ENCODE measurements at regions not wholly inside any gene's neighbourhood (a gene's known extent, or its start where the extent isn't known, plus 50 kb on each side); places are given as distances from the start of the nearest gene placed in this dataset.

GRCh38 chr4:54390670-54391069 lies 161.6 kb downstream of the PDGFRA start:
- intact Hi-C loops (cut with DNase I) = no loop called here
- Histone ChIP-seq H3K36me3 (ENCODE audit: insufficient read depth in 1 of 2, low read depth in 1 of 2) (no peaks in the 10 kb centered on the region), H3K9me3 (no peaks in the 10 kb centered on the region), H3K4me3 (no peak overlapping the region), H3K4me1 (no peaks in the 10 kb centered on the region), H3K27me3 (ENCODE audit: insufficient read depth in 3 of 3, low read length in 2 of 3) (no peaks in the 10 kb centered on the region), H3K27ac (no peak overlapping the region)
- DNase-seq (no peak), ATAC-seq (no peak)
- TF ChIP-seq CTCF (IDR thresholded peaks at IDR 0.05) = no peak
- 45 to 72% (median 67%) methylated on average over 3 of the region's 3 CpGs for WGBS, 3 donors

- no peak for DNase-seq
- Histone ChIP-seq H3K27me3 (ENCODE audit: insufficient read depth in 3 of 3, low read length in 2 of 3) (no peaks in the 10 kb centered on the region), H3K27ac (no peak overlapping the region), H3K4me3 (no peak overlapping the region), H3K9me3 (no peaks in the 10 kb centered on the region), H3K36me3 (ENCODE audit: insufficient read depth in 1 of 2, low read depth in 1 of 2) (no peaks in the 10 kb centered on the region), H3K4me1 (no peaks in the 10 kb centered on the region)
- no peak for TF ChIP-seq CTCF (IDR thresholded peaks at IDR 0.05)
- intact Hi-C loops (cut with DNase I) = no loop called here
- WGBS, 3 donors = 8 to 12% (median 12%) methylated on average over 3 of the region's 3 CpGs
- no peak for ATAC-seq
Observed at GRCh38 chr4:54391104-54391503, 162.0 kb downstream of the PDGFRA start.

GRCh38 chr4:54392479-54392878 lies 163.4 kb downstream of the PDGFRA start:
- H3K27ac ChIP-seq = no peak overlapping the region
- H3K27me3 ChIP-seq (ENCODE audit: insufficient read depth in 3 of 3, low read length in 2 of 3) = no peaks in the 10 kb centered on the region
- no peak for ATAC-seq
- no peak overlapping the region for H3K4me3 ChIP-seq
- intact Hi-C loops (cut with DNase I) = no loop called here
- H3K4me1 ChIP-seq = no peaks in the 10 kb centered on the region
- H3K9me3 ChIP-seq = no peaks in the 10 kb centered on the region
- no peak for DNase-seq
- WGBS, 3 donors = 58 to 71% (median 59%) methylated on average over 1 of the region's 1 CpG
- no peaks in the 10 kb centered on the region for H3K36me3 ChIP-seq (ENCODE audit: insufficient read depth in 1 of 2, low read depth in 1 of 2)
- TF ChIP-seq CTCF (IDR thresholded peaks at IDR 0.05) = no peak

GRCh38 chr4:54393243-54393642 lies 164.2 kb downstream of the PDGFRA start:
- Histone ChIP-seq H3K36me3 (ENCODE audit: insufficient read depth in 1 of 2, low read depth in 1 of 2) (no peaks in the 10 kb centered on the region), H3K9me3 (no peaks in the 10 kb centered on the region), H3K27me3 (ENCODE audit: insufficient read depth in 3 of 3, low read length in 2 of 3) (no peaks in the 10 kb centered on the region), H3K4me1 (peaks cover under 1% of the 10 kb centered on the region), H3K4me3 (no peak overlapping the region), H3K27ac (no peak overlapping the region)
- DNase-seq (no peak), ATAC-seq (no peak)
- WGBS, 3 donors = 87 to 94% (median 93%) methylated on average over 4 of the region's 4 CpGs
- intact Hi-C loops (cut with DNase I) = no loop called here
- no peak for TF ChIP-seq CTCF (IDR thresholded peaks at IDR 0.05)

- Histone ChIP-seq H3K4me3 (no peak overlapping the region), H3K36me3 (ENCODE audit: insufficient read depth in 1 of 2, low read depth in 1 of 2) (no peaks in the 10 kb centered on the region), H3K27me3 (ENCODE audit: insufficient read depth in 3 of 3, low read length in 2 of 3) (no peaks in the 10 kb centered on the region), H3K9me3 (no peaks in the 10 kb centered on the region), H3K4me1 (peaks cover 4% of the 10 kb centered on the region), H3K27ac (no peak overlapping the region)
- WGBS, 3 donors = 76 to 86% (median 77%) methylated on average over 3 of the region's 3 CpGs
- DNase-seq (no peak), ATAC-seq (no peak)
- intact Hi-C loops (cut with DNase I) = no loop called here
- TF ChIP-seq CTCF (IDR thresholded peaks at IDR 0.05) = no peak
Observed at GRCh38 chr4:54395013-54395527, 166.0 kb downstream of the PDGFRA start.

Measured in psoas muscle (tissue), 7 donors.